K562 (cell line): ENCODE measurements at regions not wholly inside any gene's neighbourhood (a gene's known extent, or its start where the extent isn't known, plus 50 kb on each side); places are given as distances from the start of the nearest gene placed in this dataset.

Experiments
- ATAC-seq: fragments of 200-7000 bp; cut with Tn5 transposase; 3 replicates; pipeline ENCODE4 v1.9.1; 2020; ENCODE audit warnings: moderate library complexity
- BruUV-seq: library from RNA; stranded (reverse); fragments of 400-500 nt; replicated peaks from 2 replicates; lab custom pipeline; 2021; lab: Mats Ljungman, UMichigan
- CTCF ChIA-PET: fragments of 300-600 bp; formaldehyde crosslinking; extraction: SDS; loops from one replicate; lab custom pipeline; 2021; ENCODE audit warnings: low intra/inter-chr PET ratio; lab: Yijun Ruan, JAX
- POLR2A ChIA-PET: fragments of 300-600, 350-650 bp; sonication (Branson Sonifier 250); formaldehyde crosslinking; extraction: SDS; loops from one replicate; lab custom pipeline; 2021; ENCODE audit warnings: antibody characterized with exemption, inconsistent platforms; lab: Yijun Ruan, JAX
- DNase-seq, 4 experiments: peaks; one replicate each; pipeline versions ENCODE4 v3.0.0 to v3.0.0-alpha.2; 2011 to 2018; ENCODE audit warnings: low spot score in 3 of 4, mixed read lengths in 3 of 4; ENCODE audit errors: extremely low read depth in 1 of 4
- FAIRE-seq: peaks from 2 replicates; lab custom pipeline; 2011; peaks lifted over from hg19 to GRCh38; lab: Jason Lieb, UNC
- H2AFZ ChIP-seq: 2 replicates; pipeline ENCODE4 v1.6.0; 2011; ENCODE audit warnings: low read depth, low read length, control low read depth, inconsistent platforms
- H3K27ac ChIP-seq: fragments of 200-600 bp; 3 replicates; pipeline ENCODE4 v1.8.0; 2011; ENCODE audit warnings: low read depth, mild to moderate bottlenecking, control low read depth, inconsistent platforms, low read length, moderate library complexity, mixed read lengths; ENCODE audit errors: extremely low read depth
- H3K27me3 ChIP-seq, 2 experiments: fragments of 300-600 bp in 1 of 2; 2 replicates in 1 of 2; 3 replicates in 1 of 2; pipeline versions ENCODE4 v1.6.0 to v1.8.0; 2011; ENCODE audit warnings: inconsistent platforms in 2 of 2, low read length in 2 of 2, mild to moderate bottlenecking in 1 of 2, mixed read lengths in 1 of 2, moderate library complexity in 1 of 2; ENCODE audit not compliant: control insufficient read depth in 2 of 2, insufficient read depth in 2 of 2
- H3K36me3 ChIP-seq: fragments of 300-600 bp; 3 replicates; pipeline ENCODE4 v1.8.0; 2011; ENCODE audit warnings: mild to moderate bottlenecking, low read length, inconsistent platforms; ENCODE audit not compliant: control insufficient read depth, insufficient read depth
- H3K4me1 ChIP-seq, 2 experiments: fragments of 200-600 bp in 1 of 2; replicated peaks in 1 of 2; 2 replicates in 1 of 2; 3 replicates in 1 of 2; pipeline versions ENCODE4 v1.5.1 to v1.8.0; 2011; ENCODE audit warnings: inconsistent platforms in 2 of 2, low read length in 2 of 2, mild to moderate bottlenecking in 1 of 2, mixed read lengths in 1 of 2, moderate library complexity in 1 of 2; ENCODE audit not compliant: control insufficient read depth in 2 of 2, insufficient read depth in 2 of 2
- H3K4me2 ChIP-seq: 2 replicates; pipeline ENCODE4 v1.6.1; 2011; ENCODE audit warnings: low read length, control low read depth, inconsistent platforms, mixed read lengths; ENCODE audit not compliant: insufficient read depth
- H3K4me3 ChIP-seq: fragments of 200-600 bp; sonication (generic), shearing (Covaris generic); 2 replicates; pipeline ENCODE4 v1.5.1; 2016; ENCODE audit warnings: control low read depth, inconsistent platforms
- H3K79me2 ChIP-seq: fragments of 200-600 bp; 3 replicates; pipeline ENCODE4 v1.8.0; 2011; ENCODE audit warnings: low read length, inconsistent platforms; ENCODE audit not compliant: control insufficient read depth, insufficient read depth
- H3K9ac ChIP-seq, 2 experiments: 2 replicates each; pipeline versions ENCODE4 v1.6.0 to v1.6.1; 2011; ENCODE audit warnings: low read depth in 2 of 2, low read length in 2 of 2, control low read depth in 1 of 2, inconsistent platforms in 1 of 2, mild to moderate bottlenecking in 1 of 2, mixed read lengths in 1 of 2; ENCODE audit not compliant: insufficient read depth in 1 of 2
- H3K9me1 ChIP-seq: one replicate; pipeline ENCODE4 v1.6.0; 2011; ENCODE audit warnings: inconsistent platforms, mild to moderate bottlenecking, low read length, moderate library complexity; ENCODE audit not compliant: control insufficient read depth, insufficient read depth
- H3K9me3 ChIP-seq: replicated peaks from 2 replicates; pipeline ENCODE4 v1.5.1; 2011; ENCODE audit warnings: low read depth, low read length, inconsistent platforms; ENCODE audit not compliant: control insufficient read depth, insufficient read depth
- H4K20me1 ChIP-seq: replicated peaks from 2 replicates; pipeline ENCODE4 v1.6.1; 2011; ENCODE audit warnings: low read length, inconsistent platforms, mixed read lengths; ENCODE audit not compliant: control insufficient read depth, insufficient read depth
- DPF2 ChIP-seq: fragments of 450-650 bp; IDR thresholded peaks from 2 replicates; pipeline ENCODE4 v1.6.1; 2016
- POLR2AphosphoS2 ChIP-seq: IDR thresholded peaks from 2 replicates; pipeline ENCODE4 v1.6.1; 2012; ENCODE audit warnings: low read length, improper control_type of control experiment
- SIRT6 ChIP-seq: IDR thresholded peaks from one replicate; pipeline ENCODE4 v1.6.1; 2012; ENCODE audit warnings: low read depth, mild to moderate bottlenecking, control low read depth, inconsistent platforms, low read length, moderate library complexity
- TEAD4 ChIP-seq, 2 experiments: sonication (generic) in 1 of 2; formaldehyde crosslinking in 1 of 2; IDR thresholded peaks; 2 replicates each; pipeline versions ENCODE4 v1.6.1 to v1.8.0; 2012 to 2022; ENCODE audit warnings: borderline replicate concordance in 1 of 2, inconsistent platforms in 1 of 2, low read length in 1 of 2, mild to moderate bottlenecking in 1 of 2, missing genetic modification reagents in 1 of 2
- WGBS: fragments of 100-300 bp; shearing (Covaris generic); methylation state at CpG from one replicate; pipeline ENCODE4 v1.1.6; 2016; ENCODE audit warnings: low coverage, mixed read lengths; ENCODE audit not compliant: insufficient coverage; ENCODE audit errors: missing lambda C conversion rate; 5-methylcytosine and 5-hydroxymethylcytosine counted together
- in situ Hi-C: fragments of 300-500 bp; cut with MboI; formaldehyde crosslinking; loops from 4 replicates; pipeline ENCODE4 v1.15.0; 2018; ENCODE audit warnings: inconsistent platforms, mixed read lengths
- intact Hi-C: fragments of 100-400 bp; cut with micrococcal nuclease; formaldehyde crosslinking; loops from 2 replicates; pipeline ENCODE4 v1.14.2; 2022
- TF ChIP-seq, protein P1 (sequence below): fragments of 450-650 bp; formaldehyde crosslinking; IDR thresholded peaks from 2 replicates; pipeline ENCODE4 v1.4.0; 2020; ENCODE audit warnings: mild to moderate bottlenecking, moderate library complexity
- TF ChIP-seq, protein P2 (sequence below), 2 experiments: fragments of 450-650 bp in 1 of 2; sonication (generic) in 1 of 2; formaldehyde crosslinking; conservative IDR thresholded peaks; 2 replicates each; pipeline versions ENCODE4 v1.4.0 to v1.8.1; 2020 to 2022; ENCODE audit warnings: mild to moderate bottlenecking in 1 of 2, missing genetic modification reagents in 1 of 2
- TF ChIP-seq, protein P3 (sequence below): IDR thresholded peaks from 3 replicates; pipeline ENCODE4 v1.6.1; 2011; ENCODE audit warnings: borderline replicate concordance, mild to moderate bottlenecking, moderate library complexity; ENCODE audit not compliant: insufficient read length; ENCODE audit errors: extremely low read depth

- ChIA-PET POLR2A (interaction anchor here (0.6 kb wide), 1 partner anchor 177 kb away, joined by 3 read pairs; no protein-coding TSS in a partner anchor), CTCF (no interaction called here)
- Histone ChIP-seq H3K36me3 (no peaks in the 10 kb centered on the region), H3K4me1 (no peaks in the 10 kb centered on the region), H3K9me3 (no peaks in the 10 kb centered on the region), H4K20me1 (no peaks in the 10 kb centered on the region), H3K9me1 (no peaks in the 10 kb centered on the region), H2AFZ (no peak overlapping the region), H3K4me2 (no peak overlapping the region), H3K4me3 (no peak overlapping the region), H3K9ac (no peak overlapping the region), H3K27ac (no peak overlapping the region), H3K79me2 (no peaks in the 10 kb centered on the region), H3K27me3 (0 out of 5 replicates have a peak, but pooled peaks cover 0 to 6% of the 10 kb centered on the region in 2 experiments)
- ATAC-seq (no peak), DNase-seq (no peak), FAIRE-seq (no peak)
- intact Hi-C loops (no loop called here), in situ Hi-C loops (no loop called here)
- BruUV-seq = no TSS peak
- 0% methylated on average over 5 of the region's 5 CpGs for WGBS
- TF ChIP-seq, protein P1, sequence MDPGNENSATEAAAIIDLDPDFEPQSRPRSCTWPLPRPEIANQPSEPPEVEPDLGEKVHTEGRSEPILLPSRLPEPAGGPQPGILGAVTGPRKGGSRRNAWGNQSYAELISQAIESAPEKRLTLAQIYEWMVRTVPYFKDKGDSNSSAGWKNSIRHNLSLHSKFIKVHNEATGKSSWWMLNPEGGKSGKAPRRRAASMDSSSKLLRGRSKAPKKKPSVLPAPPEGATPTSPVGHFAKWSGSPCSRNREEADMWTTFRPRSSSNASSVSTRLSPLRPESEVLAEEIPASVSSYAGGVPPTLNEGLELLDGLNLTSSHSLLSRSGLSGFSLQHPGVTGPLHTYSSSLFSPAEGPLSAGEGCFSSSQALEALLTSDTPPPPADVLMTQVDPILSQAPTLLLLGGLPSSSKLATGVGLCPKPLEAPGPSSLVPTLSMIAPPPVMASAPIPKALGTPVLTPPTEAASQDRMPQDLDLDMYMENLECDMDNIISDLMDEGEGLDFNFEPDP (CRISPR knock-in tag) = no peak
- TF ChIP-seq, protein P2, sequence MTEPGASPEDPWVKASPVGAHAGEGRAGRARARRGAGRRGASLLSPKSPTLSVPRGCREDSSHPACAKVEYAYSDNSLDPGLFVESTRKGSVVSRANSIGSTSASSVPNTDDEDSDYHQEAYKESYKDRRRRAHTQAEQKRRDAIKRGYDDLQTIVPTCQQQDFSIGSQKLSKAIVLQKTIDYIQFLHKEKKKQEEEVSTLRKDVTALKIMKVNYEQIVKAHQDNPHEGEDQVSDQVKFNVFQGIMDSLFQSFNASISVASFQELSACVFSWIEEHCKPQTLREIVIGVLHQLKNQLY (CRISPR knock-in tag; conservative IDR thresholded peaks at IDR 0.05) = no peak
- TF ChIP-seq, protein P3, sequence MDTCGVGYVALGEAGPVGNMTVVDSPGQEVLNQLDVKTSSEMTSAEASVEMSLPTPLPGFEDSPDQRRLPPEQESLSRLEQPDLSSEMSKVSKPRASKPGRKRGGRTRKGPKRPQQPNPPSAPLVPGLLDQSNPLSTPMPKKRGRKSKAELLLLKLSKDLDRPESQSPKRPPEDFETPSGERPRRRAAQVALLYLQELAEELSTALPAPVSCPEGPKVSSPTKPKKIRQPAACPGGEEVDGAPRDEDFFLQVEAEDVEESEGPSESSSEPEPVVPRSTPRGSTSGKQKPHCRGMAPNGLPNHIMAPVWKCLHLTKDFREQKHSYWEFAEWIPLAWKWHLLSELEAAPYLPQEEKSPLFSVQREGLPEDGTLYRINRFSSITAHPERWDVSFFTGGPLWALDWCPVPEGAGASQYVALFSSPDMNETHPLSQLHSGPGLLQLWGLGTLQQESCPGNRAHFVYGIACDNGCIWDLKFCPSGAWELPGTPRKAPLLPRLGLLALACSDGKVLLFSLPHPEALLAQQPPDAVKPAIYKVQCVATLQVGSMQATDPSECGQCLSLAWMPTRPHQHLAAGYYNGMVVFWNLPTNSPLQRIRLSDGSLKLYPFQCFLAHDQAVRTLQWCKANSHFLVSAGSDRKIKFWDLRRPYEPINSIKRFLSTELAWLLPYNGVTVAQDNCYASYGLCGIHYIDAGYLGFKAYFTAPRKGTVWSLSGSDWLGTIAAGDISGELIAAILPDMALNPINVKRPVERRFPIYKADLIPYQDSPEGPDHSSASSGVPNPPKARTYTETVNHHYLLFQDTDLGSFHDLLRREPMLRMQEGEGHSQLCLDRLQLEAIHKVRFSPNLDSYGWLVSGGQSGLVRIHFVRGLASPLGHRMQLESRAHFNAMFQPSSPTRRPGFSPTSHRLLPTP = no peak
- TF ChIP-seq POLR2AphosphoS2 (no peak), TEAD4 (IDR thresholded peaks at IDR 0.05; ENCODE audit: low read length) (no peak), TEAD4 (CRISPR knock-in tag; IDR thresholded peaks at IDR 0.05; ENCODE audit: borderline replicate concordance) (no peak), SIRT6 (no peak), DPF2 (no peak)
These were observed 222.9 kb upstream of the CELF2 start for GRCh38 chr10:10794791-10795191.
